Endodermal cell (in vitro differentiated cells): ENCODE measurements at regions not wholly inside any gene's neighbourhood (a gene's known extent, or its start where the extent isn't known, plus 50 kb on each side); places are given as distances from the start of the nearest gene placed in this dataset.

Experiments used
- DNase-seq: peaks from one replicate; pipeline ENCODE4 v3.0.0-alpha.2; 2017
- H3K27ac ChIP-seq: 2 replicates; pipeline ENCODE4 v1.5.1; 2013; ENCODE audit warnings: mild to moderate bottlenecking, low read depth, low read length, moderate library complexity
- H3K27me3 ChIP-seq: 2 replicates; pipeline ENCODE4 v1.6.1; 2013; ENCODE audit warnings: mild to moderate bottlenecking, low read length, moderate library complexity; ENCODE audit not compliant: insufficient read depth, control insufficient read depth, poor library complexity, severe bottlenecking
- H3K36me3 ChIP-seq: 2 replicates; pipeline ENCODE4 v1.7.0; 2013; ENCODE audit warnings: mild to moderate bottlenecking, low read length, moderate library complexity; ENCODE audit not compliant: control insufficient read depth, insufficient read depth
- H3K4me1 ChIP-seq: one replicate; pipeline ENCODE4 v1.7.0; 2013; ENCODE audit warnings: low read length; ENCODE audit not compliant: control insufficient read depth, insufficient read depth
- H3K4me3 ChIP-seq: 2 replicates; pipeline ENCODE4 v1.5.1; 2013; ENCODE audit warnings: mild to moderate bottlenecking, low read length, moderate library complexity
- H3K9ac ChIP-seq: 2 replicates; pipeline ENCODE4 v1.6.1; 2013; ENCODE audit warnings: mild to moderate bottlenecking, low read length, moderate library complexity; ENCODE audit not compliant: poor library complexity, severe bottlenecking; ENCODE audit errors: extremely low read depth
- H3K9me3 ChIP-seq: 2 replicates; pipeline ENCODE4 v1.6.1; 2013; ENCODE audit warnings: mild to moderate bottlenecking, low read length, moderate library complexity; ENCODE audit not compliant: control insufficient read depth
- H3K27ac Mint-ChIP-seq: 2 replicates; pipeline ENCODE4 v1.8.0; 2020; ENCODE audit warnings: mixed read lengths
- H3K27me3 Mint-ChIP-seq: 2 replicates; pipeline ENCODE4 v1.8.0; 2021; ENCODE audit warnings: mild to moderate bottlenecking, mixed read lengths; ENCODE audit not compliant: insufficient read depth
- H3K36me3 Mint-ChIP-seq: 2 replicates; pipeline ENCODE4 v1.8.0; 2020; ENCODE audit warnings: low read depth, mixed read lengths
- H3K4me1 Mint-ChIP-seq: 2 replicates; pipeline ENCODE4 v1.8.0; 2020; ENCODE audit warnings: mixed read lengths
- H3K4me3 Mint-ChIP-seq: 2 replicates; pipeline ENCODE4 v1.8.0; 2020; ENCODE audit warnings: mild to moderate bottlenecking, moderate library complexity, mixed read lengths
- H3K9me3 Mint-ChIP-seq: 2 replicates; pipeline ENCODE4 v1.8.0; 2020; ENCODE audit warnings: mild to moderate bottlenecking, mixed read lengths
- WGBS, 2 experiments: methylation state at CpG; one replicate each; pipeline versions ENCODE4 v1.1.5 to v1.1.7; 2013; ENCODE audit warnings: missing lambda C conversion rate in 2 of 2, mixed read lengths in 1 of 2; ENCODE audit not compliant: insufficient coverage in 1 of 2, insufficient read length in 1 of 2; 5-methylcytosine and 5-hydroxymethylcytosine counted together
- TF ChIP-seq, protein P1 (sequence below): fragments of 200-600 bp; sonication (generic); conservative IDR thresholded peaks from 2 replicates; pipeline ENCODE4 v1.5.0; 2021; ENCODE audit warnings: antibody characterized with exemption, mild to moderate bottlenecking

DNA sequence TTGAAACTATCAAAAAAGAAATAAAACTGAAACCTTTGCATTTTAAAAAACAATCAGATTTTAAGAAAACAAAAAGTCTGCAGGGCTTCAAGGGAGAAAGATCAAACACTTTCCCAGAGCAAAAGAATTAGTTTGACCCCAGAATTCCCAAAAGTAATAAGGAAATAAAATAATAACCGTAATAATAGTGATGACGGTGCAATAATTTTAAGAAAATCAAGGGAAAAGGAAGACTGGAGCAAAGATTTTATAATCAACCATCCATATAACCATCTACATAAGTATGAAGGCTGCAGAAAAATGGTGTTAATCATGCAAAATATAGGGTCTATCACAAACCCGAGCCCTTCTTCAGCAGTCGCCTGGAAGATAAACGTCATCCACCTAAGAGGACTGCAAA lies 634.8 kb downstream of the GALR1 start:
- Histone ChIP-seq H3K4me1 (no peaks in the 10 kb centered on the region), H3K27ac (no peak overlapping the region), H3K9me3 (no peaks in the 10 kb centered on the region), H3K9ac (no peak overlapping the region), H3K27me3 (no peaks in the 10 kb centered on the region), H3K4me3 (no peak overlapping the region), H3K36me3 (no peaks in the 10 kb centered on the region)
- Mint-ChIP-seq H3K36me3 (no peaks in the 10 kb centered on the region), H3K9me3 (peaks cover 8% of the 10 kb centered on the region), H3K4me3 (no peak overlapping the region), H3K27ac (no peak overlapping the region), H3K4me1 (no peaks in the 10 kb centered on the region), H3K27me3 (no peaks in the 10 kb centered on the region)
- TF ChIP-seq, protein P1, sequence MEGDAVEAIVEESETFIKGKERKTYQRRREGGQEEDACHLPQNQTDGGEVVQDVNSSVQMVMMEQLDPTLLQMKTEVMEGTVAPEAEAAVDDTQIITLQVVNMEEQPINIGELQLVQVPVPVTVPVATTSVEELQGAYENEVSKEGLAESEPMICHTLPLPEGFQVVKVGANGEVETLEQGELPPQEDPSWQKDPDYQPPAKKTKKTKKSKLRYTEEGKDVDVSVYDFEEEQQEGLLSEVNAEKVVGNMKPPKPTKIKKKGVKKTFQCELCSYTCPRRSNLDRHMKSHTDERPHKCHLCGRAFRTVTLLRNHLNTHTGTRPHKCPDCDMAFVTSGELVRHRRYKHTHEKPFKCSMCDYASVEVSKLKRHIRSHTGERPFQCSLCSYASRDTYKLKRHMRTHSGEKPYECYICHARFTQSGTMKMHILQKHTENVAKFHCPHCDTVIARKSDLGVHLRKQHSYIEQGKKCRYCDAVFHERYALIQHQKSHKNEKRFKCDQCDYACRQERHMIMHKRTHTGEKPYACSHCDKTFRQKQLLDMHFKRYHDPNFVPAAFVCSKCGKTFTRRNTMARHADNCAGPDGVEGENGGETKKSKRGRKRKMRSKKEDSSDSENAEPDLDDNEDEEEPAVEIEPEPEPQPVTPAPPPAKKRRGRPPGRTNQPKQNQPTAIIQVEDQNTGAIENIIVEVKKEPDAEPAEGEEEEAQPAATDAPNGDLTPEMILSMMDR: no peak
- no peak for DNase-seq
- 100% methylated on average over 2 of the region's 5 CpGs; no CpG with 5 or more reads in 1 of the 2 experiments for WGBS, 2 experiments

- H3K4me1 ChIP-seq: peaks cover 21% of the 10 kb centered on the region
- H3K27ac ChIP-seq: no peak overlapping the region
- DNase-seq: no peak
- H3K36me3 ChIP-seq: no peaks in the 10 kb centered on the region
- no peaks in the 10 kb centered on the region for H3K9me3 ChIP-seq
- Mint-ChIP-seq H3K4me1 (peaks cover 49% of the 10 kb centered on the region), H3K4me3 (no peak overlapping the region), H3K27ac (no peak overlapping the region), H3K36me3 (no peaks in the 10 kb centered on the region), H3K9me3 (peaks cover 5% of the 10 kb centered on the region), H3K27me3 (no peaks in the 10 kb centered on the region)
- TF ChIP-seq, protein P1: no peak
- H3K27me3 ChIP-seq: no peaks in the 10 kb centered on the region
- no peak overlapping the region for H3K4me3 ChIP-seq
- 86 to 94% methylated on average over 5 to 6 of the region's 6 CpGs for WGBS, 2 experiments
- H3K9ac ChIP-seq: no peak overlapping the region
Observed at GRCh38 chr18:77894060-77894459, 644.4 kb downstream of the GALR1 start.

- peaks cover 5% of the 10 kb centered on the region for H3K9me3 Mint-ChIP-seq
- DNase-seq: no peak
- no peaks in the 10 kb centered on the region for H3K27me3 ChIP-seq
- no peaks in the 10 kb centered on the region for H3K27me3 Mint-ChIP-seq
- no peak overlapping the region for H3K9ac ChIP-seq
- no peaks in the 10 kb centered on the region for H3K9me3 ChIP-seq
- no peaks in the 10 kb centered on the region for H3K36me3 Mint-ChIP-seq
- no peak overlapping the region for H3K4me3 ChIP-seq
- peaks cover 21% of the 10 kb centered on the region for H3K4me1 ChIP-seq
- no peak overlapping the region for H3K4me3 Mint-ChIP-seq
- WGBS, 2 experiments: 91 to 96% methylated on average over 5 to 6 of the region's 6 CpGs
- H3K27ac ChIP-seq: no peak overlapping the region
- H3K4me1 Mint-ChIP-seq: peaks cover 54% of the 10 kb centered on the region
- H3K36me3 ChIP-seq: no peaks in the 10 kb centered on the region
- TF ChIP-seq, protein P1: no peak
- no peak overlapping the region for H3K27ac Mint-ChIP-seq
Observed at GRCh38 chr18:77895250-77895649, 645.6 kb downstream of the GALR1 start.
